Gastroesophageal sphincter (tissue), 4 donors: ENCODE measurements at regions not wholly inside any gene's neighbourhood (a gene's known extent, or its start where the extent isn't known, plus 50 kb on each side); places are given as distances from the start of the nearest gene placed in this dataset.

ENCODE experiments used
- ATAC-seq: fragments of 150-250 bp; one replicate; pipeline ENCODE4 v1.9.1; 2016; ENCODE audit warnings: mild to moderate bottlenecking, moderate library complexity
- H3K27ac ChIP-seq, 4 donors: fragments of 200-600 bp; sonication (generic) in 3 of 4; 1 replicate in 3 of 4; 2 replicates in 1 of 4; pipeline ENCODE4 v1.5.1; 2016 to 2019
- H3K27me3 ChIP-seq: fragments of 200-600 bp; sonication (generic); one replicate; pipeline ENCODE4 v1.5.1; 2019
- H3K36me3 ChIP-seq, 2 donors: fragments of 200-600 bp; sonication (generic); one replicate each; pipeline ENCODE4 v1.5.1; 2019; ENCODE audit warnings: control low read depth in 1 of 2
- H3K4me1 ChIP-seq, 3 donors: fragments of 200-600 bp; sonication (generic); 1 replicate in 2 of 3; 2 replicates in 1 of 3; pipeline ENCODE4 v1.5.1; 2016 to 2019; ENCODE audit warnings: control low read depth in 2 of 3
- H3K4me3 ChIP-seq, 2 donors: fragments of 200-600 bp; sonication (generic); one replicate each; pipeline ENCODE4 v1.5.1; 2019; ENCODE audit warnings: mild to moderate bottlenecking in 1 of 2, moderate library complexity in 1 of 2
- H3K9me3 ChIP-seq, 3 donors: fragments of 200-600 bp; sonication (generic); one replicate each; pipeline ENCODE4 v1.5.1; 2017 to 2019; ENCODE audit warnings: control low read depth in 2 of 3
- EP300 ChIP-seq: sonication (generic); formaldehyde crosslinking; IDR thresholded peaks from one replicate; pipeline ENCODE4 v1.6.1; 2017; ENCODE audit warnings: antibody characterized with exemption, mild to moderate bottlenecking
- POLR2A ChIP-seq, 2 donors: fragments of 450-650 bp; IDR thresholded peaks; one replicate each; pipeline ENCODE4 v1.6.1; 2017; ENCODE audit warnings: antibody characterized with exemption in 2 of 2, mild to moderate bottlenecking in 2 of 2, moderate library complexity in 1 of 2
- POLR2AphosphoS5 ChIP-seq: sonication (generic); formaldehyde crosslinking; IDR thresholded peaks from one replicate; pipeline ENCODE4 v1.6.1; 2017; ENCODE audit warnings: antibody characterized with exemption
- WGBS, 2 donors: methylation state at CpG; one replicate each; pipeline ENCODE4 v1.1.5; 2018; ENCODE audit warnings: low coverage in 1 of 2; 5-methylcytosine and 5-hydroxymethylcytosine counted together
- TF ChIP-seq, protein P1 (sequence below), 4 experiments: fragments of 200-600 bp in 2 of 4; fragments of 450-650 bp in 2 of 4; sonication (generic) in 1 of 4; IDR thresholded peaks; one replicate each; pipeline ENCODE4 v1.5.1; 2017 to 2019; ENCODE audit warnings: antibody characterized with exemption in 4 of 4, mild to moderate bottlenecking in 2 of 4, moderate library complexity in 2 of 4

DNA sequence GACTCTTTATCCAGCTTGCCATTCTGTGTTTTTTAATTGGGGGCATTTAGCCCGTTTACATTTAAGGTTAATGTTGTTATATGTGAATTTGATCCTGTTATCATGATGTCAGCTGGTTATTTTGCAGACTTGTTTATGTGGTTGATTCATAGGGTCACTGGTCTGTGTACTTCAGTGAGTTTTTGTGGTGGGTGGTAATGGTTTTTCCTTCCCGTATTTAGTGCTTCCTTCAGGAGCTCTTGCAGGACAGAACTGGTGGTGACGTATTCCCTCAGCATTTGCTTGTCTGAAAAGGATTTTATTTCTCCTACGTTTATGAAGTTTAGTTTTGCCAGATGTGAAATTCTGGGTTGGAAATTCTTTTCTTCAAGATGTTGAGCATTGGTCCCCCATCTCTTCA, 381.1 kb downstream of the MAN2A1 start:
- TF ChIP-seq POLR2AphosphoS5 = no peak
- TF ChIP-seq, protein P1, sequence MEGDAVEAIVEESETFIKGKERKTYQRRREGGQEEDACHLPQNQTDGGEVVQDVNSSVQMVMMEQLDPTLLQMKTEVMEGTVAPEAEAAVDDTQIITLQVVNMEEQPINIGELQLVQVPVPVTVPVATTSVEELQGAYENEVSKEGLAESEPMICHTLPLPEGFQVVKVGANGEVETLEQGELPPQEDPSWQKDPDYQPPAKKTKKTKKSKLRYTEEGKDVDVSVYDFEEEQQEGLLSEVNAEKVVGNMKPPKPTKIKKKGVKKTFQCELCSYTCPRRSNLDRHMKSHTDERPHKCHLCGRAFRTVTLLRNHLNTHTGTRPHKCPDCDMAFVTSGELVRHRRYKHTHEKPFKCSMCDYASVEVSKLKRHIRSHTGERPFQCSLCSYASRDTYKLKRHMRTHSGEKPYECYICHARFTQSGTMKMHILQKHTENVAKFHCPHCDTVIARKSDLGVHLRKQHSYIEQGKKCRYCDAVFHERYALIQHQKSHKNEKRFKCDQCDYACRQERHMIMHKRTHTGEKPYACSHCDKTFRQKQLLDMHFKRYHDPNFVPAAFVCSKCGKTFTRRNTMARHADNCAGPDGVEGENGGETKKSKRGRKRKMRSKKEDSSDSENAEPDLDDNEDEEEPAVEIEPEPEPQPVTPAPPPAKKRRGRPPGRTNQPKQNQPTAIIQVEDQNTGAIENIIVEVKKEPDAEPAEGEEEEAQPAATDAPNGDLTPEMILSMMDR (IDR thresholded peaks at IDR 0.05) = no peak
- TF ChIP-seq EP300 = no peak
- TF ChIP-seq POLR2A (IDR thresholded peaks at IDR 0.05) = no peak
- Histone ChIP-seq H3K4me3 (no peak overlapping the region), H3K4me1 (no peaks in the 10 kb centered on the region), H3K36me3 (no peaks in the 10 kb centered on the region), H3K9me3 (peaks cover 0 to 55% (median 0%) of the 10 kb centered on the region in 3 donors), H3K27me3 (no peaks in the 10 kb centered on the region), H3K27ac (no peak overlapping the region)
- no peak for ATAC-seq
- 58 to 61% methylated on average over 4 of the region's 4 CpGs for WGBS, 2 donors

DNA sequence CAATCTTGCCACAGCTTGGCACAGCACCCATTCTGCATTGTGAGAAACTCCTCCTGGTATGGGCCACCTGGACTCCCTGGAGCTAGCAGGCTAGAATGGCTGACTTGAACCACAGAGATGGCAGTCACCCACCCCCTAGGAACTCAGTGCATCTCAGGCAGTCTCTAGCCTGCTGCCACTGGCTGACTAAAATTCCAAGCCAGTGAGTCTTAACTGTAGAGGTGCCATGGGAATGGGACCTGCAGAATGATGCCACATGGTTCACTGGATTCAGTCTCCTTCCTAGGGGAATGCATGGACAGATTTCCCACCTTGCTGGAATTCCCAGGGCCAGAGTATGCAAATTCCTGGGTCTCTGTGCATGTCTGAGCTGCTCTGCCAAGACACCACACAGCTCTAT, 382.9 kb downstream of the MAN2A1 start:
- no peaks in the 10 kb centered on the region for H3K27me3 ChIP-seq
- TF ChIP-seq EP300 (no peak), POLR2AphosphoS5 (no peak), POLR2A (IDR thresholded peaks at IDR 0.05) (no peak)
- TF ChIP-seq, protein P1 (IDR thresholded peaks at IDR 0.05) = no peak
- H3K9me3 ChIP-seq = peaks cover 0 to 54% (median 0%) of the 10 kb centered on the region in 3 donors
- no peak overlapping the region for H3K27ac ChIP-seq
- H3K4me1 ChIP-seq = no peaks in the 10 kb centered on the region
- H3K36me3 ChIP-seq = no peaks in the 10 kb centered on the region
- no peak overlapping the region for H3K4me3 ChIP-seq
- no peak for ATAC-seq

DNA sequence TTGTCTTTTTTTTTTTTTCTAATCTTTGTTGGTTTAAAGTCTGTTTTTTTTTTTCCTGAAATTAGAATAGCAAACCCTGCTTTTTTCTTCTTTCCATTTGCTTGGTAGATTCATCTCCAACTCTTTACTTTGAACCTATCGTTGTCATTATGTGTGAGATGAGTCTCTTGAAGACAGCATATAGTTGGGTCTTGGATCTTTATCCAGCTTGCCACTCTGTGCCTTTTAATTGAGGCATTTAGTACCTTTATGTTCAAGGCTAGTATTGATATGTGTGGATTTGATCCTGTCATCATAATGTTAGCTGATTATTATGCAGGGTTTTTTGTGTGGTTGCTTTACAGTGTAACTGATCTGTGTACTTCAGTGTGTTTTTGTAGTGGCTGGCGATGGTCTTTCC, 383.8 kb downstream of the MAN2A1 start:
- Histone ChIP-seq H3K9me3 (peaks cover 0 to 45% (median 0%) of the 10 kb centered on the region in 3 donors), H3K27me3 (no peaks in the 10 kb centered on the region), H3K4me3 (no peak overlapping the region), H3K27ac (no peak overlapping the region), H3K4me1 (no peaks in the 10 kb centered on the region), H3K36me3 (no peaks in the 10 kb centered on the region)
- WGBS, 2 donors = 50 to 67% methylated on average over 2 of the region's 2 CpGs
- no peak for ATAC-seq
- TF ChIP-seq POLR2A (IDR thresholded peaks at IDR 0.05) (no peak), POLR2AphosphoS5 (no peak), EP300 (no peak)
- TF ChIP-seq, protein P1 (IDR thresholded peaks at IDR 0.05) = no peak

DNA sequence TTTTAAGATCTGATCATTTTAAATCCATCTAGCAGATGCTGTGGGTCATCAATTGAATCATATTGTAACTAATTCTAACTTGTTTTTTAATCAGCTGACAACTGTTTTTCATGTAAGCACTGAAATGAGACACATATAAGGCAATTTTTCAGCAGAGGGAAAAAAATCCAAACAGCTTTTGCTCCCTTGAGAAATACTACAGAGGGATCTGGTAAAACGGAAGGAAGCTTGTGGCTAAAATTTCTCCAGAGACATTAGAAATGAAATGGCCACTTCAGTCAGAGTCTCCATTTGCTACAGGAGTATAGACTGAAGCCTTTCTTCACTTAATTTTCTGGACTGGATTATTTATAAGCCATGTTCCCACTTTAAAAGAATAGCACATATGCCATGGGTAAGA, 385.9 kb downstream of the MAN2A1 start:
- TF ChIP-seq EP300 (no peak), POLR2AphosphoS5 (no peak), POLR2A (IDR thresholded peaks at IDR 0.05) (no peak)
- TF ChIP-seq, protein P1 (IDR thresholded peaks at IDR 0.05) = no peak
- Histone ChIP-seq H3K36me3 (no peaks in the 10 kb centered on the region), H3K9me3 (peaks cover 0 to 36% (median 0%) of the 10 kb centered on the region in 3 donors), H3K4me1 (no peaks in the 10 kb centered on the region), H3K4me3 (no peak overlapping the region), H3K27ac (no peak overlapping the region), H3K27me3 (no peaks in the 10 kb centered on the region)
- no peak for ATAC-seq
- 75 to 80% methylated on average over 1 of the region's 1 CpG for WGBS, 2 donors

DNA sequence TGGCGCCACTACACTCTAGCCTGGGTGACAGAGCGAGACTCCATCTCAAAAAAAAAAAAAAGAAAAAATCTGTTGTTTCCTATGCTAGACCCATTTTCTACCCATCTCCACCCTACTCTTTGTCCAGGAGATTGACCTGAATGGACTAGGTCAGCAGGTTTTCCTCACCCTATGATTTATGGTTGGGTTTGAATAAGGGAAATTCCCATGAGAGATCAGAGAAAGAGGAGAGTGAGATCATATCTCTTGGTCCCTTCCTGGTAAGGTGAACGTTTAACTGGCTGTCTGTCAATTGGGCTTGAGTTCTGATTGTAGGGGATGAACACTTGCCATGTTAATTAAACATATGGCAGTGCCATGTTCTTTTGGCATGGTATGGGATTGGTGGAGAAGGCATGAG, 387.4 kb downstream of the MAN2A1 start:
- Histone ChIP-seq H3K27ac (no peak overlapping the region), H3K9me3 (peaks cover 0 to 31% (median 0%) of the 10 kb centered on the region in 3 donors), H3K36me3 (no peaks in the 10 kb centered on the region), H3K4me1 (no peaks in the 10 kb centered on the region), H3K27me3 (no peaks in the 10 kb centered on the region), H3K4me3 (no peak overlapping the region)
- no peak for ATAC-seq
- TF ChIP-seq, protein P1 (IDR thresholded peaks at IDR 0.05) = no peak
- no peak for TF ChIP-seq POLR2AphosphoS5
- no peak for TF ChIP-seq POLR2A (IDR thresholded peaks at IDR 0.05)
- TF ChIP-seq EP300 = no peak
- WGBS, 2 donors = 87 to 100% methylated on average over 1 to 3 of the region's 3 CpGs
